HG03175 (cell line): ENCODE measurements at regions not wholly inside any gene's neighbourhood (a gene's known extent, or its start where the extent isn't known, plus 50 kb on each side); places are given as distances from the start of the nearest gene placed in this dataset.
"Not testable (repeated sequence)": the region's sequence is repeated elsewhere in the genome, so short reads cannot be mapped to it uniquely, and the experiment has no call there.

Source experiments
- ATAC-seq: cut with Tn5 transposase; IDR thresholded peaks from one replicate; pipeline ENCODE4 v1.9.1; 2021; ENCODE audit warnings: mild to moderate bottlenecking, moderate library complexity; ENCODE audit not compliant: unreplicated experiment

GRCh38 chr6:86487660-86488221 lies 449.6 kb upstream of the HTR1E start:
- ATAC-seq = no peak

DNA sequence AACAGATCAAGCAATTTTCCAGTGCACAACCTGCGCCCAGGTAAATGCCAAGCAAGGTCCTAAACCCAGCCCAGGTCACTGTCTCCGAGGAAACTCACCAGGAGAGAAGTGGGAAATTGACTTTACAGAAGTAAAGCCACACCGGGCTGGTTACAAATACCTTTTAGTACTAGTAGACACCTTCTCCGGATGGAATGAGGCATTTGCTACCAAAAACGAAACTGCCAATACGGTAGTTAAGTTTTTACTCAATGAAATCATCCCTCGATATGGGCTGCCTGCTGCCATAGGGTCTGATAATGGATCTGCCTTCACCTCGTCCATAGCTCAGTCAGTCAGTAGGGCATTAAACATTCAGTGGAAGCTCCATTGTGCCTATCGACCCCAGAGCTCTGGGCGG lies 459.0 kb upstream of the HTR1E start:
- not testable (repeated sequence) for ATAC-seq

DNA sequence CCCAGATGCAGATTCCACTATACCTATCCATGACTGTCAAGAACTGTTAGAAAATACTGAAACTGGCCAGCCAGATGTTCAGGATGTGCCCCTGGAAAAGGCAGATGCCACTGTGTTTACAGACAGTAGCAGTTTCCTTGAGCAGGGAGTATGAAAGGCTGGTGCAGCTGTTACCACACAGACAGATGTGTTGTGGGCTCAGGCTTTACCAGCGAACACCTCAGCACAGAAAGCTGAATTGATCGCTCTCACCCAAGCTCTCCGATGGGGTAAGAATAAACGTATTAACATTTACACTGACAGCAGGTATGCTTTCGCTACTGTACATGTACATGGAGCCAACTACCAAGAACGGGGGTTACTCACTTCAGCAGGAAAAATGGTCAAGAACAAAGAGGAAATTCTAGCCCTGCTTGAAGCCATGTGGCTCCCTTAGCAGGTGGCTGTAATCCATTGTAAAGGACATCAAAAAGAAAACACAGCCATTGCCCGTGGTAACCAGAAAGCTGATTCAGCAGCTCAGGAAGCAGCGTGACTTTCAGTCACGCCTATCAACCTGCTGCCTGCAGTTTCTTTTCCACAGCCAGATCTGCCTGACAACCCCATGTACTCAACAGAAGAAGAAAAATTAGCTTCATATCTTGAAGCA lies 459.7 kb upstream of the HTR1E start:
- no peak for ATAC-seq

- ATAC-seq = no peak
These were observed 461.0 kb upstream of the HTR1E start for GRCh38 chr6:86476311-86476710.

- ATAC-seq = no peak
These were observed 463.2 kb upstream of the HTR1E start for GRCh38 chr6:86474081-86474480.

- no peak for ATAC-seq
These were observed 465.5 kb upstream of the HTR1E start for GRCh38 chr6:86471791-86472190.

DNA sequence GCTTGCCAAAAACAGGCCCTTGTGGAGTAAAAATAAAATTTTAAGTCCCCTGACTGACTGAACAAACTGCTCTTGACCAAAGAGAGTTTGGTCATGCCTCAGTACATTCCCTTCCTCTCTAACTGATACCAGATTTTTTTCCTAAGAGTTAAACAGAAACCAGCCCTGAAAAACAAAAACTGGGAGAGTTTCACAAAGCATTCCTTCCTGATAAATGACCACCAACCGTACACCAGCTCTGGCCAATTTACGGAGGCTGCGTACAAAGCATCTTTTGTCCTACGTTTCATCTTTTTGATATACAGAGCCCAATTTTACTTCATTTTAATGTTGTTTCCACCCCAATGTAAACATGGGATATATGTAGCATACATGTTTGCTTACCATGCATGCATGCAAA lies 477.4 kb upstream of the HTR1E start:
- no peak for ATAC-seq

GRCh38 chr6:86456821-86457220 lies 480.5 kb upstream of the HTR1E start:
- ATAC-seq = no peak

- ATAC-seq = no peak
These were observed 484.1 kb upstream of the HTR1E start for GRCh38 chr6:86453232-86453631.

DNA sequence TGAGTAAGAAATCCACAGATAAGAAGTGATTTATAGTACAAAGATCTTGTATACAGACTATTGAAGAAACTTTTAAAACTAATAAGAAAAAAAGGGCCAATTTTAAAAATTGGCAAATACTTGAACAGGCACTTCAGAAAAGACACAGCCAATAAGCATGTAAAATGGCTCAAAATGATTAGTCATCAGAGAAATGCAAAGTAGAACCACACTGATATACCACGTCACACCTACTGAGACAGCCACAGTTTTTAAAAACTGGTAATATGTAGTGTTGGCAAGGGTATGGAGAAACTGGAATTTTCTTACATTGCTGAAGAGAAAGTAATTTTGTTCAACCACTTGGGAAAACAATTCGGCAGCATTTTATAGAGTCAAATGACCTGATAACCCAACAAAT lies 488.9 kb upstream of the HTR1E start:
- no peak for ATAC-seq

DNA sequence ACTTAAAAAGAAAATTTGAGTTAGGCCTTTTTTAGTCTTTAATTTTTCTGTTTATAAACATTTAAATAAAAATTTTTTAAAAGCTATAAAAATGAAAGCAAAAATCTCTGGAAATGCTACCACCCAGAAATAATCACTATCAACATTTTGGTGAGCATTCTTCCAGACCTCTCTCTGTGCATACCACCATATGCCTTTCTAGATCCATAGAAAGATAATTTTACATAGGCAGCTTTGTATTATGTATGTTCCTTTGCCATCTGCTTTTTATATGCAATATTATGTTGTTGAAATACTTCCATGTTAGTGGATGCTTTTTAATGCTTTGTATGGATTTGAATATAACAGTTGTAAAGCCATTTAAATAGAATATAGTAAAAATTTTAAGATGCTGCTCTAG lies 496.7 kb upstream of the HTR1E start:
- ATAC-seq = no peak

- ATAC-seq = no peak
These were observed 513.8 kb upstream of the HTR1E start for GRCh38 chr6:86423571-86423970.

DNA sequence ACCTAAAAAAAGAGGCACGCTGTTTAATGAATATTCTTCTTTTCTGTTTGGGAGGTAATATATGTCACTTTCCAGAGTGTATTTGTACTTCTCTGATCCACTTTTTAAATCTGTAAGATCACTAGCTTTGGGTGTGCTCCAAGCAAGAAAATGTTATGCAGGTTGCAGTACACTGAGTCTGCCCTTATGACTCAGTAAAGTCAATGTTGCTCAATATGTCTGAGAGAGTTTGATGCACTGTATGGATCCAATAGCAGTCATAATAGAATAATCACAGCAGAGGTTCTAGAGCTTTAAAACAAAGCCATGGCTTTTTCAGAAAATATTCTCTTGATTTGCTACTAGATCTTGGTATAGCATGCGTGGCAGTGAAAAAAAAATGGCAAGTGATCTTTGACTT lies 525.3 kb upstream of the HTR1E start:
- no peak for ATAC-seq

DNA sequence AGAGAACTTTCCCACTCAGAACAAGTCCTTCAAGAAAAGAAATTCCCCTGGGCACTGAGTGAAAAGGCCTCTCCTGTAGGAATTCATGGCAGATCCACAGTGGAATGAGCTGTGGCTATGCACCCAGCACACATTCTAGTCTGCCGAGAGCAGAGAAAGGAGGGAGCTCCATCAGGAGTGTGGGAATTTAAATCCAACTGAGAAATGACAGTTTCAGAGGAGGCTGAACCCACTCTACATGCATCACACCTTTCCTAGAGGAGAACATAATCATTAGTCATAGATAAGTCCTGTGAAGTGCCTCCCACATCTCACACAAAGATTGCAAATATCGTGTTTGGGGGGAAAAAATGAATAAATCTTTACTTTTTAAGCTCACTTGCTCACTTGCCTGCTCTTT lies 530.2 kb upstream of the HTR1E start:
- no peak for ATAC-seq

DNA sequence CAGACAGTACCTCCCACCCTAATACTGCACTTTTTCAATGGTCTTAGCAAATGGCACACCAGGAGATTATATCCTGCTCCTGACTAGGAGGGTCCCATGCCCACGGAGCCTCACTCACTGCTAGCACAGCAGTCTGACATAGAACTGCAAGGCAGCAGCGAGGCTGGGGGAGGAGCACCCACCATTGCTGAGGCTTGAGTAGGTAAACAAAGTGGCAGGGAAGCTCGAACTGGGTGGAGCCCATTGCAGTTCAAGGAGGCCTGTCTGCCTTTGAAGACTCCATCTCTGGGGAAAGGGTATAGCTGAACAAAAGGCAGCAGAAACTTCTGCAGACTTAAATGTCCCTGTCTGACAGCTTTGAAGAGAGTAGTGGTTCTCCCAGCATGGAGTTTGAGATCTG lies 544.5 kb upstream of the HTR1E start:
- ATAC-seq = not testable (repeated sequence)

- ATAC-seq = no peak
These were observed 556.7 kb upstream of the HTR1E start for GRCh38 chr6:86380571-86381125.

- no peak for ATAC-seq
These were observed 579.5 kb upstream of the HTR1E start for GRCh38 chr6:86357877-86358276.

- no peak for ATAC-seq
These were observed 582.1 kb upstream of the HTR1E start for GRCh38 chr6:86355271-86355670.

- ATAC-seq = no peak
These were observed 605.4 kb upstream of the HTR1E start for GRCh38 chr6:86331919-86332318.

DNA sequence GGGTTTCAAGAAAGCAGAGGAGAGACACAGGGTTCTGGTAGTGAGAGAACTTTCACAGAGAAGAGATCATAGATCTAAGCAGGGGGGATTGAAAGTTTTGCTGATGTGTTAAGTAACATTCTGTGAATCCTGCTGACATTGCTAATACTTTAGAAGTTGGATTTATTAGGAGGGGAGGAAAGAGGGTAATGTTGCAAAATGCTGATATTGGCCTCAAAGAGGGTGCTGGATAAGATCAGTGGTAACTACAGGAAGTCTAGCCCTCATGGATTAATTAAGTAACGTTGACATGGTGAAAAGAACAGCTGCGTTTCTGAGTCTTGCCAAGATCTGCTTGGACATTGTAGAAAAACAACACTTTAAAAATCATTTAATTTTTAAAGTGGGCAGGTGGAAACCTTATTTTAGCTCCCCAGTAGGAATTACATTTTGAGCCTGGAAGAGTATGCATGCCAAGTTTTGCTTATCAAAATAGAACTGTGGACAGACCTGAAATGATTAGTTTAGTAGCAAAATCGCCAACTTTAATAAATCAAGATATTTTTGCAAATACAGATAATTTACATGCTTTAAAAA lies 606.0 kb upstream of the HTR1E start:
- no peak for ATAC-seq

DNA sequence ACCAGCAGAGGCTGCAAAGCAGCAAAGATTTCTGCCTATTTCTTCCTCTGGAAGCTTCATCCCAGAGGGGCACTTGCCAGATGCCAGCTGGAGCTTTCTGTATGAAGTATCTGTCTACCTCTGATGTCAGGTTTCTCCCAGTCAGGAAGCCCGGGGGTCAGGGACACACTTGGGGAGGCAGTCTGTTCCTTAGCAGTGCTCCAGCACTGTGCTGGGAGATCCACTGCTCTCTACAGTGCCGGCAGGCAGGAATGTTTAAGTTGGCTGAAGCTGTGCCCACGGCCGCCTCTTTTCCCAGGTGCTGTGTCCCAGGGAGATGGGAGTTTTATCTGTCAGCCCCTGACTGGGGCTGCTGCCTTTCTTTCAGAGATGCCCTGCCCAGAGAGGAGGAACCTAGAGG lies 631.1 kb upstream of the HTR1E start:
- no peak for ATAC-seq

DNA sequence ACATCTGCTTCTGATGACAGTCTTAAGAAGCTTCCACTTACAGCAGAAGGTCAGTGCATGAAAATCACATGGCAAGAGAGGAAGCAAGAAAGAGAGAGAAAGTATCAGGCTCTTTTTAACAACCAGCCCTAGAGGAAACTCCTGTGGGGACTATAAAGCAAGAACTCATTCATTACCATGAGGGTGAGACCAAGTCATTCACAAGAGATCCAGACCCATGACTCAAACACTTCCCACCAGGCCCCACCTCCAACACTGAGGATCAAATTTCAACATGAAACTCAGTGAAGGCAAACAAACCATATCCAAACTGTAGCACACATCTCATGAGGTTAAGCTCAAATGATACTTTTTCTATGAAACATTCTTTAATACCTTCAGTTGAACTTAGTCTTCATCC lies 643.2 kb upstream of the SYNCRIP start:
- no peak for ATAC-seq
